ENCODE measurements at regions not wholly inside any gene's neighbourhood (a gene's known extent, or its start where the extent isn't known, plus 50 kb on each side); places are given as distances from the start of the nearest gene placed in this dataset.

DNA sequence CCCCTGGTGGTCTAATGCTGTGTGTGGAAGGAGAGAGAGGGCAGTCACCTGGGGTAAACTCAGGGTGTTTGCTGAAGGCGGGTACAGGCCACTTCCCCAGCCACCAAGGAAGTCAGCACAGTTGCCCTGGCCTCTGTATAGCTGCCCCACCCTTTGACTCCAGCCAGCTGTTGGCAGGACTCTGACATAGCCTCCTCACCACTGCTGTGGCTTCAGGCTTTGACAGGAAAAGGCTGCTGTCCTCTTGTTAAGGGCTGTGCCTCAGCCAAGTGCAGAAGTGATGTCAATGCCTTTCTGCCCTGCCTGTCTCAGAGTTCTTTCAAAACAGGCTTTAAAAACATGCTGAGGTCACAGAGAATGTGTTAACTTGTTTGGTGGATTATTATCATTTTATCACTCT lies 487.2 kb upstream of the KLF4 start:
- no peaks in the 10 kb centered on the region for H3K9me3 ChIP-seq
- no peaks in the 10 kb centered on the region for H3K36me3 ChIP-seq
- H3K4me3 ChIP-seq, result no peak overlapping the region
- peaks cover 0 to 13% (median under 1%) of the 10 kb centered on the region in 4 donors for H3K4me1 ChIP-seq
- TF ChIP-seq, protein P1, sequence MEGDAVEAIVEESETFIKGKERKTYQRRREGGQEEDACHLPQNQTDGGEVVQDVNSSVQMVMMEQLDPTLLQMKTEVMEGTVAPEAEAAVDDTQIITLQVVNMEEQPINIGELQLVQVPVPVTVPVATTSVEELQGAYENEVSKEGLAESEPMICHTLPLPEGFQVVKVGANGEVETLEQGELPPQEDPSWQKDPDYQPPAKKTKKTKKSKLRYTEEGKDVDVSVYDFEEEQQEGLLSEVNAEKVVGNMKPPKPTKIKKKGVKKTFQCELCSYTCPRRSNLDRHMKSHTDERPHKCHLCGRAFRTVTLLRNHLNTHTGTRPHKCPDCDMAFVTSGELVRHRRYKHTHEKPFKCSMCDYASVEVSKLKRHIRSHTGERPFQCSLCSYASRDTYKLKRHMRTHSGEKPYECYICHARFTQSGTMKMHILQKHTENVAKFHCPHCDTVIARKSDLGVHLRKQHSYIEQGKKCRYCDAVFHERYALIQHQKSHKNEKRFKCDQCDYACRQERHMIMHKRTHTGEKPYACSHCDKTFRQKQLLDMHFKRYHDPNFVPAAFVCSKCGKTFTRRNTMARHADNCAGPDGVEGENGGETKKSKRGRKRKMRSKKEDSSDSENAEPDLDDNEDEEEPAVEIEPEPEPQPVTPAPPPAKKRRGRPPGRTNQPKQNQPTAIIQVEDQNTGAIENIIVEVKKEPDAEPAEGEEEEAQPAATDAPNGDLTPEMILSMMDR (IDR thresholded peaks at IDR 0.05), result no peak
- TF ChIP-seq EP300 (IDR thresholded peaks at IDR 0.05), result peak in 1 of 4 donors; percentile 58
- TF ChIP-seq POLR2A (IDR thresholded peaks at IDR 0.05), result peak in 2 of 4 donors; percentile 26 to 28
- peak; percentile 81 to 88 for TF ChIP-seq POLR2AphosphoS5 (IDR thresholded peaks at IDR 0.05)
- peak overlapping the region in 2 of 4 donors; percentile 44 to 45 for H3K27ac ChIP-seq
- H3K27me3 ChIP-seq, result no peaks in the 10 kb centered on the region
- ATAC-seq (ENCODE audit: low FRiP score in 2 of 2) (peak in 1 of 2 donors; percentile 96), DNase-seq (peak in 1 of 2 donors; percentile 75)
- 50 to 71% methylated on average over 1 of the region's 1 CpG for WGBS, 2 donors

DNA sequence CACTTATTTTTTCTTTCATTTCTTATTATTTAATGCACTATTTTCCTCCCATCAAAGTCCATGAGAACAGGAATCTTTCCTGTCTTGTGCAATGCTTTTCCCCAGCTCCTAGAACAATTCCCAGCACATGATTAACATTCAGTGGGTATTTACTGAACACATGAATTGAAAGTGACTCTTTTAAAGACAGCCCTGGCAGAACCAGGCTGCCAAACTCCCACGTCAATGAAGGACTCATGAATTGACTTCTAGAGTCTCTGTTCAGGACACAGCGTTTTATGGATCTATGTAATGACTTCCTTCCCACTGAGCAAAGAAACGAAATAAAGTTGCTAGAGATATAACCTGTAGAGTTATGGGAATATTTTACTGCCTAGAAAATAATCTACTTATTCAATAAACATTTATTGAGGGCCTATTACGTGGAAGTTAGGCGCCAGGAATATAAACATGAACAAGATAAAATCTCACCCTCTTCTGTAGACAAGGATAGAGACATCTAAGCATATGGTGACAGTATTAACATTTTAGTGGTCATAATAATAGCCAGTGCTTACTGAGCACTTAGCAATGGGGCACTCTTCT lies 485.9 kb upstream of the KLF4 start:
- H3K36me3 ChIP-seq, result no peaks in the 10 kb centered on the region
- TF ChIP-seq, protein P1 (IDR thresholded peaks at IDR 0.05), result no peak
- TF ChIP-seq EP300 (IDR thresholded peaks at IDR 0.05) (peak in 2 of 4 donors; percentile 65 to 69), POLR2A (IDR thresholded peaks at IDR 0.05) (no peak), POLR2AphosphoS5 (IDR thresholded peaks at IDR 0.05) (peak in 1 of 2 donors; percentile 23)
- WGBS, 2 donors, result 57 to 78% methylated on average over 5 of the region's 5 CpGs
- peak overlapping the region in 3 of 4 donors; percentile 9 to 79 (median 72) for H3K27ac ChIP-seq
- H3K27me3 ChIP-seq, result no peaks in the 10 kb centered on the region
- DNase-seq (no peak), ATAC-seq (ENCODE audit: low FRiP score in 2 of 2) (no peak)
- no peaks in the 10 kb centered on the region for H3K9me3 ChIP-seq
- no peak overlapping the region for H3K4me3 ChIP-seq
- H3K4me1 ChIP-seq, result peaks cover 0 to 13% (median 0%) of the 10 kb centered on the region in 4 donors

DNA sequence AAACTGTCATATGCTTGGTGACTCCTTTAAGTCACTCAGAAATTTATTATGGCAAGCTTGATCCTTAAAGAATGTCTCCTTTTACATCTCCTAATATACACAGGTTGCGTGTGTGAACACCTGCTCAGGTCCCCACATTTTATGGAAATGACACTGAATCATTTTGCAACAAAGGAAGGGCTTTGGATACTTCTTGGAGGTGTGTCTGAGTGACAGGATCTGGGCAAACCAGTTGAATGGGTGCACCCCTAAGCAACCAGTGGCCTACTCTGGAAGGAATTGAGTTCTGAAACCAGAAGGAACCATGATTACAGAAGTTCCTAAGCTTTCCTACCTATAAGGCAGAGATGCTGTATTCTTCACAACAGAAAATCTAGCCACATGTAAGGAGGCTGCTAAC lies 483.9 kb upstream of the KLF4 start:
- Histone ChIP-seq H3K9me3 (no peaks in the 10 kb centered on the region), H3K36me3 (no peaks in the 10 kb centered on the region), H3K27me3 (no peaks in the 10 kb centered on the region), H3K4me3 (no peak overlapping the region), H3K27ac (no peak overlapping the region), H3K4me1 (peaks cover 0 to 13% (median 0%) of the 10 kb centered on the region in 4 donors)
- TF ChIP-seq, protein P1 (IDR thresholded peaks at IDR 0.05), result no peak
- no peak for TF ChIP-seq POLR2AphosphoS5 (IDR thresholded peaks at IDR 0.05)
- no peak for TF ChIP-seq POLR2A (IDR thresholded peaks at IDR 0.05)
- no peak for TF ChIP-seq EP300 (IDR thresholded peaks at IDR 0.05)
- 92 to 100% methylated on average over 1 of the region's 1 CpG for WGBS, 2 donors
- DNase-seq (no peak), ATAC-seq (ENCODE audit: low FRiP score in 2 of 2) (no peak)

DNA sequence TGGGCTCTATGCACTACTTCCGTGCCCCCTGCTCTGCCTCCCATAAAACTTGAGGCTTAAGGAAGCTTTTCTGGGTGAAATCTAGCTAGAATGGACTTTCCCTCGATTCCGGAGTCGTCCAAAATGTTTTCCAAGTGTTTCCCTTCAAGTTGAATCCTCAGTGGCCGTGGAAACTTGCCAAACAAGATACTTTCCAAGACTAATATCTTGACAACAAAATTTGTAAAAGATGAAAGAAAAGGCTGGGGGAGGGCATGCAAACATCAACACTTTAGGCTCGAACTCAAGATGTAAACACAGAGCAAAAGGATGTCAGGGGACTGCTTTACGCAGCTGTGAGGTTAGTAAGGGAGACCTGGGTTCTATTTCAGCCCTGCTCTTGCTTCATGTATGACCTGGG lies 482.8 kb upstream of the KLF4 start:
- no peaks in the 10 kb centered on the region for H3K9me3 ChIP-seq
- H3K27ac ChIP-seq, result no peak overlapping the region
- H3K4me1 ChIP-seq, result peaks cover 0 to 13% (median 0%) of the 10 kb centered on the region in 4 donors
- WGBS, 2 donors, result 67 to 81% methylated on average over 7 of the region's 7 CpGs
- DNase-seq (no peak), ATAC-seq (ENCODE audit: low FRiP score in 2 of 2) (no peak)
- no peaks in the 10 kb centered on the region for H3K27me3 ChIP-seq
- H3K4me3 ChIP-seq, result no peak overlapping the region
- no peaks in the 10 kb centered on the region for H3K36me3 ChIP-seq
- TF ChIP-seq EP300 (IDR thresholded peaks at IDR 0.05) (no peak), POLR2AphosphoS5 (IDR thresholded peaks at IDR 0.05) (no peak), POLR2A (IDR thresholded peaks at IDR 0.05) (no peak)
- TF ChIP-seq, protein P1 (IDR thresholded peaks at IDR 0.05), result no peak

DNA sequence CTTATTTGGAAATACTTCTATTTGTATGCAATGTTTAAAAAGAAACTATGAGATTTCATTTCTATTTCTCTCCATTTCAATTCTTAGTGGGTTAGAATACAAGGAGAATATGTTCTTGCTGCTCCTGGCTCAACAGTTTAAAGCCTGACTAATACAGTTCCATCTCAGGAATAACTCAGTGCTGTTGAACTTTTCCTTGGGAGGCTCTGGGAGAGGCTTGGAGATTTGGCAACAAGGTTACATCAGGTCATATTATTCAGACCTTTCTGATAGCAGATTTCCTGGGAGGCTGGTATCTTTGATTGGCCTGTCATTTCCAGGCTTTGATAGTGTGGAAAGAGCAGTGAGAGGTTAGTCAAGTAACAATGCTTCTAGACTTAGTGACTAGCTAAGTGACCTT lies 481.7 kb upstream of the KLF4 start:
- H3K36me3 ChIP-seq, result no peaks in the 10 kb centered on the region
- no peak overlapping the region for H3K27ac ChIP-seq
- ATAC-seq (ENCODE audit: low FRiP score in 2 of 2) (peak in 1 of 2 donors; percentile 51), DNase-seq (no peak)
- H3K4me3 ChIP-seq, result no peak overlapping the region
- TF ChIP-seq POLR2AphosphoS5 (IDR thresholded peaks at IDR 0.05) (no peak), POLR2A (IDR thresholded peaks at IDR 0.05) (no peak), EP300 (IDR thresholded peaks at IDR 0.05) (no peak)
- TF ChIP-seq, protein P1 (IDR thresholded peaks at IDR 0.05), result no peak
- H3K9me3 ChIP-seq, result no peaks in the 10 kb centered on the region
- H3K27me3 ChIP-seq, result no peaks in the 10 kb centered on the region
- H3K4me1 ChIP-seq, result peaks cover 0 to 5% (median 0%) of the 10 kb centered on the region in 4 donors
